Left lobe of liver (tissue), 2 donors: ENCODE measurements at regions not wholly inside any gene's neighbourhood (a gene's known extent, or its start where the extent isn't known, plus 50 kb on each side); places are given as distances from the start of the nearest gene placed in this dataset.
A peak's percentile ranks its signal among the peaks of the same experiment; 100 is the strongest.
"Not testable (repeated sequence)": the region's sequence is repeated elsewhere in the genome, so short reads cannot be mapped to it uniquely, and the experiment has no call there.

Source experiments
- ATAC-seq: fragments of 200-7000 bp; cut with Tn5 transposase; one replicate; pipeline ENCODE4 v1.9.1; 2020; ENCODE audit warnings: mild to moderate bottlenecking, moderate library complexity
- DNase-seq: peaks from one replicate; pipeline ENCODE4 v3.0.0-alpha.2; 2020; ENCODE audit warnings: low spot score
- donor health status: DM: no; HTN: no; CAD: no; lungs with moderate emphysema.
- donor health status: DM: no; HTN: yes; CAD: no.

DNA sequence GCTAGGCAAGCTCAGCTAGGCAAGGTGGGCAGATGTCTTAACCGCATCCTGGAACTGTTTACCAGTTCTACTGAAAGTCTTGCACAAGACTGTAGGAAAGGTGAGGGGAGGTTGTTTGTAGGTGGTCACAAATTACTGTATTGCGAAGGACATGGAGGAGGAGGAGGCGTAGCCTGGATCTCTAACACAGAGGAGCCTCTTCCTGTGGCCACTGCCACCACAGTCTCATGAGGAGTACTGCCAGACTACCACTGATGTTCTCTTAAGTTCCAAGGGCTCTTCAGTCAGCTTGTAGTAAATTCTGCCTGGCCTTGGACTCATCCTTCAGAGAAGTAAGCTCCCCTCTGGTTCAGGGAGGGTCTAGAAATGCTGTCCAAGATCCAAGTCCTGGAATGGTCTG is 258.6 kb downstream of the FAT4 start:
- DNase-seq: no peak
- ATAC-seq: no peak

DNA sequence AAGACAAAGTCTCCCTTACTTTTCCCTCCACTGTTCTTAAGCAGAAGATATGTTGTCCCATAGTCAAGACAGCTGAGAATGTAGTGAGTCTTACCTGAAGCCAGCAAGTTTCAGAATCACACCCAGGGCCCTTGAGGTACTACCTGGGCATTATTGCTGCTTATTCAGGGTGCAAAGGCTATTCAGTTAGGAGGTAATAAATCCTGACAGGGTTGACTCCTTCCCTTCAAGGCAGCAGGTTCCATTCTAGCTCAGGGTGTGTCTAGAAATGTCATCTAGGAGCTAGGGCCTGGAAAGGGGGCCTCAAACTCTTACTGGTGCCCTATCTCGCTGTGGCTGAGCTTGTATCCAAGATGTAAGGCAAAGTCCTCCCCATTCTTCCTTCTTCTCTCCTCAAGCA is 259.0 kb downstream of the FAT4 start:
- DNase-seq (no peak), ATAC-seq (no peak)

DNA sequence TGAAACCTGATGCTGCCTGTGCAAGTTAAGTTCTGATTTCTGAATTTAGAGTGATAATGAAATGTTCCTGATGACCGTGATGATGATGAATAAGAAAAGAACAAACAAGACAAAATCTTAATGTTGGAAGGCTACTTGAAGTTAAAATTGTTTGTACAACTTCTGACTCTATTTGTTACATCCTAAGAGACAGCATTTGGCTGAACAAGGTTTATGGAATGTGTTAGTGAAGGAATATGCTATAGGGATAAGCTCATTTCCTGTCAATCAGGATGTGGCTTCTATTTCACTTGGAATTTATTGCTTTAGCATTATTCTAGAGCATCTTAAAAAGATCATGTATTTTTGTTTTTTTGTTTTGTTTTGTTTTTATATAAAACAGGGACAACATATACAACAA is 267.5 kb downstream of the FAT4 start:
- no peak for DNase-seq

DNA sequence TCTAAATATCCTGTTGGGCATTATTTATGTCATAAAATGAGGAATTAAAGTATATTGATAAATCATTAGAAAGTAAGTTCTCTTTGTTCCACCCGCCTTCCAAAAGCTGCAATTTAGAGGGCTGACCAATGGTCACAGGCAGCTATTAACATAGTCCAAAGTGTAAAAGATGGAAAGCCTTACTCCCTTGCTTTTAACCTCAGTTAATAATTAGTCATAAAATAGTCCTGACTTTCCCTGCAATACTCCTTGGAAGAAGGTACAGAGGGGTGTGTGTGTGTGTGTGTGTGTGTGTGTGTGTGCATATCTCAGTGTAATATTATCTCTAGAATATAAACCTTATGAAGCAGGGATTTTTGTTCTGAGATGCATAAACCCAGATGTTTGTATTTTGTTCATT is 275.4 kb downstream of the FAT4 start:
- ATAC-seq: peak; percentile 89
- DNase-seq: no peak

More for the DNA sequence above, 267.5 kb downstream of the FAT4 start:
- no peak for ATAC-seq

DNA sequence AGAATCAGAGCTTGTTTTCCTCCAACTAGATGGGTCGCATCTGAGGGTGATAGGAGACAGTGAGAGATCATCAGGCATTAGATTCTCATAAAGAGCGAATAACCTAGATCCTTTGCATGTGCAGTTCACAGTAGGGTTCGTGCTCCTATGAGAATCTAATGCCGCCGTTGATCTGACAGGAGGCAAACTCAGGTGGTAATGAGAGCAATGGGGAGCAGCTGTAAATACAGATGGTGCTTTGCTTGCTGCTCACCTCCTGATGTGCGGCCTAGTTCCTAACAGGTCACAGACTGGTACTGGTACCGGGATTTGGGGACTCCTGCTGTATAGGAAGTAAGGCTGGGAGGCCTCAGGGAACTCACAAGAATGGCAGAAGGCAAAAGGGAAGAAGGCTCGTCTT is 276.5 kb downstream of the FAT4 start:
- no peak for ATAC-seq
- DNase-seq: no peak

DNA sequence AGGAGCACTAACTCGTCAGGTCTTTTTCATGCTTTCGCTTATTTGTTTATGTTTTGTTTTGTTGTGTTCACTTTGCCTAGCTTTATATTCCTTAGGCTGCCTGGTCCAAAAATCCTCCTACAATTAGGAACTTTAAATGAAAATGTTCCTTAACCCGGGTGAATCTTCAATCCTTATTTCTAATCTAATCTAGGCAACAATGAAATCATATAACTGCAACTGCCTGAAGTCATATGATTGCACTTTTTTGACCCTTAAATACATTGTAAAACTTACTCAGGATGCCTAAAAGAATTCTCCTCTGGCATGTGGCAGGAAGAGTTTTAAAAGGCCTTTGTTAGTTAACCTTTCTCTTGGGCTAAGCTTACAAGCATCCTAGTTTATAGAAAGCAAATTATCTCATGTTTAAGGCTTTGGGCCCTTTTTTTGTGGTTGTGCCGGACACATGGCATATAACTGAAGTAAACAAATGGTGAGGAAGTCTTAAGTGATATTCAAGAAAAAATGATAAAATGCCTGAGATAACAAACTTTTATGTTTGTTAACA is 279.4 kb downstream of the FAT4 start:
- ATAC-seq (no peak), DNase-seq (no peak)

DNA sequence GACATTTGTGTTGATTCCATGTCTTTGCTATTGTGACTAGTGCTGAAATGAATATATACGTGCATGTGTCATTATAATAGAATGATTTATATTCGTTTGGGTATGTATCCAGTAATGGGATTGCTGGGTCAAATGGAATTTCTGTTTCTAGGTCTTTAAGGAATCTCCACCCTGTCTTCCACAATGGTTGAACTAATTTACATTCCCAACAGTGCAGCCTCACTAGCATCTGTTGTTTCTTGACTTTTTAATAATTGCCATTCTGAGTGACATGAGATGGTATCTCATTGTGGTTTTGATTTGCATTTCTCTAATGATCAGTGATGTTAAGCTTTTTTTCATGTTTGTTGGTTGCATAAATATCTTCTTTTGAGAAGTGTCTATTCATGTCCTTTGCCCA is 291.2 kb downstream of the FAT4 start:
- not testable (repeated sequence) for DNase-seq, ATAC-seq

DNA sequence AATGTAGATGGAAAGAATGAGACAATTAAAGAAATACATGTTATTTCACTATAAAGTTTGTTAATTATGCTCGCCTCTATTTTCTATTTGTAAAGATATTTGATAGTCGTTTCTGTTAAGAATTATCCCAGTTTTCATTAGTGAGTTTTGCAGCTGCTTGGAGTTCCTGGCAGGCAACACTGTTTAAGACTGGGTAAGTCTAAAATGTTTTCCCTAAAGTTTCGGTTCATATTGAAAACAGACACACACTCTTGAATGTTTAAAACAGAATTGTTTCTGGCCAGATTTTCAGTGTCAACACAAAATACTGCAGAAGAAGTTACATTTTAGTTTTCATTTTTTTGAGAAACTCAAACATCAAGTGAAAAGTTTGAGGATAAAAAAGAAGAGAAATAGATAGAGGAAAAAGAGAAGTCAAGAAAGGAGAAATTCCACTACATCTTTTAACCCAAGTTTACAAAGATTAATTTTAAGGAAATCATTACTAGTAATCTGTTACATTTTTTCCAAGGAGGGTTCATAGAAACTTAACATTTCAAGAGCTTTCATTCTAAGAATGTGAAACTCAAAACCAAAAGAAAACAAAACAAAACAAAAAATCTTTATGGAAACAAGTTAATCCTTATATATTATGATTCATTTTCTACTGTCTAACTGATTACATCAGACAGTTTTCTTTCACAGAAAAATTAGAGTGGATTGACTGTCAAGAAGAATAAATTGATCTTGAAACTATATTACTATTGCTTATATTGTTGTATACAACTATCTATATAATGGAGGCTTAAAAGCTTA is 305.5 kb downstream of the FAT4 start:
- ATAC-seq: no peak
- DNase-seq: no peak

DNA sequence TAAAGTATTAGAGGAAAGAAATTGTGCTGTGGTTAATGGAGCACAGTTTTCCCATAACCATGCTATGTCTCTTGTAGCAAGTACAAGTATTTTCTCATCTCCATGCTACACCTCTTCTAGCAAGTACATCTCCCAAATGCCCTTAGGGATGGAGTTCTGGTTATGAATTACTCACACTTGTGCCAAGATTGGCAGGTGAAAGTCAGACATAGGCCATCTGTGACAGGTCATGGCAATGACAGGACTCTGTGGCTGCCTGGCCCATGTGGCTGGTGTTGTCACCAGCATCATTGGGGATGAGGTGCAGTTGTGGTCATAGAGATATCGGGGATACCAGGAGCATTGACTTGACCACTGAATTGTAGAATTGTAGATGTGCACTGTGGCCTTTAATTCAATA is 310.2 kb downstream of the FAT4 start:
- ATAC-seq (no peak), DNase-seq (no peak)

DNA sequence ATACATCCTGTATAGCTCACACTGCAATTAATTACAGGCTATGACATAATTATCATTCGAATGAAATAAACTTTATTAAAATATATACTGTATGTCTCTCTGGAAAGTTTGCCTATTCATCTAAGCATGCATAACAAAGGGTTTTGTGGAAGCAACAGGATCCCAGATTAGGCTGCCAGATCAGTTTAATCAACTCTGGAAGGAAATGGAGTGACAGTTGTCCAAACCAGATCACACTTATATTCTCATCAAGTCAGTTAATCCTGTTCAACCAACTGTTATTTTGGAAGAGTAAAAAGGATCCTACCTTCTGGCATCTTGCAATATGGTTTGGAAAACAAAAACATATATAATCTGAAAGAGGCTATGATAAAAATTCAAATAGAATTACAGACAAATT is 312.2 kb downstream of the FAT4 start:
- ATAC-seq: no peak
- no peak for DNase-seq

DNA sequence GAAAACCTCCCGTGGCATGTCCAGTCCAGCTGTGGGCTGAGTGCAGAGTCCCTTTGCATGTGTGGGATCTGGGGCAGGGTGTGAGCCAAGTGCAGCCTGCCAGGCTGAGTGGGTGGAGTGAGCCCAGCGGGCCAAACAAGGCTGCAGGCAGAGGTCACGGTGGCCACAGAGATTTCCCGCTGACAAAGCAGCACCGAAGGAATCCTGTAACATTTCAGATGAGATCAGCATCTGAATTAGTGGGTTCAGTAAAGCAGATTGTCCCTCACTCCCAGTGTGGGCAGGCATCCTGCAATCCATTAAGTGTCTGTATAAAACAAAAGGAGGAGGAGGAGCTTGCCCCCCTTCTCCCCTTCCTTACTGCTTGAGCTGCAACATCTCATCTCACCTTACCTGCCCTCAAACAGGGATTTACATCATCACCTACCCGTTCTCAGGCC is 324.4 kb downstream of the FAT4 start:
- peak; percentile 100 for ATAC-seq

DNA sequence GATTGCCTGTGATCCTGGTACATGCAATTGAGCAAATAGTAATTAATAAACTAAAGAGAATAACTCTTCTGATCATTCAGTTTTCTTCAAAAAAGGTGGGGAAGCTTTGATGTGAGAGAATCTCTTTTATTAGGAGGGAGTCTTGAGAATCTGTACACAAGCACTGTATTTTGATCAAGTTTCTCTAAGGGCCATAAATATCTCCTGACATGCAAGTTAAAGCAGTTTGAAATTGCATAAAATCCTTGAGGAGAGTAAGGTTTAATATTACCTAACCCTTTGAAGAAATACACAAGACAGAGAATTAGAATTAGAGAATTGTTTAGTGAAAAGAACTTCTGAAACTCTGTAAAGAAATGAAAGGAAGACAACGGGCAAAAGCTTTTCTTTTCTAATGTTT is 326.9 kb downstream of the FAT4 start:
- no peak for DNase-seq
- no peak for ATAC-seq

More for the DNA sequence above, 324.4 kb downstream of the FAT4 start:
- peak; percentile 83 for DNase-seq

DNA sequence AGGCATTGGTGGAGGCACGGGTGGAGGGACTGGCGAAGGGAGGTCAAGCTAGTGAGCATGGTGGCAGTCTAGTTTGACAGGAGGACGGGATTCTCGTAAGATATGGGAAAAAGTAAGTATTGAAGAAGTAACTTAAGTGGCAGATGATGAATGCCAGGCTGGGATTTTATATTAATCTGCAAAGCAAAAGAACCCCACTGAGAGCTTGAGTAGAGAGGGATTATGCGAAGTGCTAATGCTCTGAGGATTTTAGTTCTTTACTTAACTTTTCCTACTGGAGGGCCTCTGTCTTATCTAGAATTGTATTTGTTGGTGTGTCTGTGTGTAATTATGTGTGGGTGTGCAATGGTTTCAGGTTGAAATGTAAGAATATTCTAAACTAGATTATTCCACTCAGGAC is 327.9 kb downstream of the FAT4 start:
- ATAC-seq: no peak
- DNase-seq: no peak

DNA sequence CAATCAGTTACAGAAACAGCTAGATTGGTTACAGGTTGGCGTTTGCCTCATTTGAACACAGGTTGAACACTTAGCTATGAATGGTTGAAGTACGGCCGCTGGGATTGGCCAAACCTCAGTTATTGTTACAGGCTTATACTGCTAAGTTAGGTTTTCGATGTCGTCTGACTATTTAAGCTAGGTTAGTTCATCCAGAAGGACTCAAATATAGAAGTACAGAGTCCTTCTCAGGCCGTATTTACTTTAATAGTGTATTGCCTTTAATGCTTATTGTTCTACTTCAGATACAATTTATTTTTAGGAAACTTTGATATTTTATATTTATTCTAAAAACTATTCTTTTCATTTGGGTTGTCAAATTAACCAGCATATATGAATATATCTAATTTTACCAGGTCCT is 334.7 kb downstream of the FAT4 start:
- ATAC-seq (peak; percentile 21), DNase-seq (no peak)

DNA sequence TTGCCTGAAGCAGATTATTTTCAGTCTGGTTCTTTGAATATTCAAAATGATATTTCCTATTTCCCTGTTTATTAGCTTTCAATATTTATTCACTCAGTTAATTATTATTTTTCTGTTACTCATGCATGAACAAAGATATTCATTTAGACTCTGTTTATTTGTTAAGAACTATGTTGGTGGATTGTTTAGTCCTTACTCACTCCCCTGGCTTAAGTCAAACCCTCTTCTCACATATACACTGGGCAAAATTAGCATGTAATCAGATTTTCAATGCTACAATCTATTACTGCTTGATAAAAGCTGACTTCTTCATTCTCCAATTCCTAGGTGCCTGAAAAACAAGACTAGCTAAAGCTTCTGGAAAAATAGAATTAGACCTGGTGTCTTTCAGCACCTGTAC is 335.8 kb downstream of the FAT4 start:
- ATAC-seq (no peak), DNase-seq (no peak)

DNA sequence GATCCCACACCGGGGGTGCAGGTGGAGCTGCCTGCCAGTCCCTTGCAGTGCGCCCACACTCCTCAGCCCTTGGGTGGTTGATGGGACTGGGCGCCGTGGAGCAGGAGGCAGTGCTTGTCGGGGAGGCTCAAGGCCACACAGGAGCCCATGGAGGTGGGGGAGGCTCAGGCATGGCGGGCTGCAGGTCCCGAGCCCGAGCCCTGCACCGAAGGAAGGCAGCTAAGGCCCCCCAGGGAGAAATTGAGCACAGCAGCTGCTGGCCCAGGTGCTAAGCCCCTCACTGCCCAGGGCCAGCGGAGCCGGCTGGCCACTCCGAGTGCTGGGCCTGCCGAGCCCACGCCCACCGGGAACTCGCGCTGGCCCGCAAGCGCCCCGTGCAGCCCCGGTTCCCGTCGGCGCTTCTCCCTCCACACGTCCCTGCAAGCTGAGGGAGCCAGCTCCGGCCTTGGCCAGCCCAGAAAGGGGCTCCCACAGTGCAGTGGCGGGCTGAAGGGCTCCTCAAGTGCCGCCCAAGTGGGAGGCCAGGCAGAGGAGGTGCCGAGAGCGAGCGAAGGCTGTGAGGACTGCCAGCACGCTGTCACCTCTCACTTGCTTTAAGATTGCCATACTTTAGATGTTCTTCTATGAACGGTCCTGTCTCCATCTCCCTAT is 337.1 kb downstream of the FAT4 start:
- not testable (repeated sequence) for ATAC-seq, DNase-seq

DNA sequence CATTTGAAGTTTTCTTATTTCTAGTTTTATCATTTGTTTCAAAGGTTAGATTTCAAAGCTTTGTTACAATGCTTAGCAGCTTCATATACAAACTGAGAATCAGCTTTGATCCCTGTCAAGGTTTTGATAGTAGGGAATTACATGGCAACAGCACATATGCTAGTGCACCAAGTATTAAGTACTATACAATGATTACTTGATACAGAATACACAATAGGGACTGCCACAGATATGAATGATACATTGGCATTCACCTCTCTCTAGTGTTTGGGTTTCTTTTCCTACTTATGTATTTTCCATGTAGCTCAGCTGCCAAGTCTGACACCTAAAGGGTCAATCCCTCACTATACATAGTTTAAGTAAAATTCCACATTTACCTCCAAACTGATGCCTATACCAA is 344.0 kb downstream of the FAT4 start:
- ATAC-seq: no peak
- DNase-seq: no peak

DNA sequence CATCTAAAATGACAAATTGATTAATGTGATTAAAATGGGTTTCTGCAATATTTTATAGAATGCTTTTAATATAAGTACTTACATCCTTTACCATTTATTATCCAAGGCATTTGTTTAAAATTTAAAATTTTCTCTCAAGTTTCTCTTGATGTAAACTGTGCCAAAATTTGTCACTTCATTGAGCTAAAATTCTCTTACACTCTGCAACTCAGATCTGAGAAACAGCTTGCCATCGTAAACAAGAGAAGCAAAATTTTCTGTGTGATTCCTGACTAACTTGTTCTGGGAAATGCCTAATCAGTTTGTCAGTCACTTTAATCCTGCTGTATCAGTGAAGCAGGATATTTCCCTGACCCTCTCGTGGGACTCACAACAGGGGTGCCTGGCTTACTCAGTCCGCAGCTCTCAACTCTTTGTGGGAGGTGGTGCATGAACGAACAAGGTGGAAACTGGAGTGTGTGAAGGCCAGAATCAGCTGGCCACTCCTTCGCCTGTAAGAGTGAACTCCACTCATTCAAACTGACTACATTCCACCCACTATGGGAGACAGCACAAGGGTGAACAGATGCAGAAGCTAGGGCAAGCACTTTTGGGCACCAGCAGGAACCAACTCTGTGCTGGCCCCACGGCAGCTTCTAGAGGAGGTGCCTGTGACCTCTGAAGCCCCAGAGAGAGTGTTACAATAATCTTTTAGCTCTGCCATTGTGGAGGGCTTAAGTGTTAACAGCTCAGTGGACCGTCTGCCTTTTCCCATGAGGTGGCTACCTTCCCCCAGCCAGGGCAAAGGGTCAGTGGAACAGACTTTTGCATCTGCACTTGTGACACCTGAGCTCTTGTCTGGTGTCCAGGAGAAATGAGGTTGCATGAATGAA is 349.4 kb downstream of the FAT4 start:
- no peak for DNase-seq
- ATAC-seq: no peak

DNA sequence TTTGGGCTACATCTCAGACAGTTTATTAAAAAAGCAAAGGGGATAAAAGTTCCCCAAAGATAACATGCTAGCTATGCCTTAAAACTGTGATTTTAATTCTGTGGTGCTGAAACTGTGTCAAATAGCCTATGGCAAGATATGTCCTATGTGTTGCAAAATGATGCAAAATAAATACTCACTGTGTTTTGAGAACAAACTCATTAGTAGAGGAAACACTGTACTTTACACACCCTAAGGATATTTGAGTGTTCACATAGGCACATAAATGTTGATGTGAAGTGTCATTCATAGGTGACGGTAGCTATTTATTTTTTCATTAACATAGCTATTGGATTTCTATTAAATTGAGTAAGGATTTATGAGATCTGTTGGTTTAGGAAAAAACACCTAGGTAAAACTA is 351.9 kb downstream of the FAT4 start:
- DNase-seq (no peak), ATAC-seq (no peak)

DNA sequence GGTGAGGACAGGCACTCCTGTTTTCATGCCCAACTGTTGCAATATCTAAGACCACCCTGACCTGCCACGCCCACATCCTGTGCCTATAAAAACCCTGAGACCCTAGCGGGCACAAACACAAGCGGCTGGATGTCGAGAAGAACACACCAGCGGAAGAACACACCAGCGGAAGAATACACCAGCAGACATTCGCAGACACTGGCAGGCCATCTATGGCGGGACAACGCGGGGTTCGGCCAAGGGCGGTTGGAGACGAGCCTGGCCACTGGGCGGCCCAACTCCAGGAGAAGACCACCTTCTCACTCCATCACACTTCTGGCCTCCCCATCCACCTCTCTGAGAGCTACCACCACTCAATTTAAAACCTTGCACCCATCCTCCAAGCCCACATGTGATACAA is 361.4 kb downstream of the FAT4 start:
- DNase-seq: no peak

DNA sequence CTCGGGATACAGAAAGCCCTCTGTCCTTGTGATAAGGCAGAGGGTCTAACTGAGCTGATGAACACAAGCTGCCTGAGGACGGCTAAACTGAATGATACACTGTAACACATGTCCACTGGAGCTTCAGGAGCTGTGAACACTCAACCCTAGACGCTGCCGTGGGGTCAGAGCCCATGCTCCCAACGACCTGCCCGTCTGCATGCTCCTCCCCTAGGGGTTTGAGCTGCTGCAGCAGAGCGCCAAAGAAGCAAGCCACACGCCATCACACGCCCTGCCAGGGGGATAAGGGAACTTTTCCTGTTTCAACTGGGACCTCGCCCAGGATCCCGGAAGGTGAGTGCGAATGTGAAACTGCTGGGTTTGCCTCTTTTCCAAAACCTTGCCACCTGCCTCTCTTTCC is 361.8 kb downstream of the FAT4 start:
- ATAC-seq: no peak
- DNase-seq: no peak

More for the DNA sequence above, 361.4 kb downstream of the FAT4 start:
- no peak for ATAC-seq
